ENCODE measurements at regions not wholly inside any gene's neighbourhood (a gene's known extent, or its start where the extent isn't known, plus 50 kb on each side); places are given as distances from the start of the nearest gene placed in this dataset.

DNA sequence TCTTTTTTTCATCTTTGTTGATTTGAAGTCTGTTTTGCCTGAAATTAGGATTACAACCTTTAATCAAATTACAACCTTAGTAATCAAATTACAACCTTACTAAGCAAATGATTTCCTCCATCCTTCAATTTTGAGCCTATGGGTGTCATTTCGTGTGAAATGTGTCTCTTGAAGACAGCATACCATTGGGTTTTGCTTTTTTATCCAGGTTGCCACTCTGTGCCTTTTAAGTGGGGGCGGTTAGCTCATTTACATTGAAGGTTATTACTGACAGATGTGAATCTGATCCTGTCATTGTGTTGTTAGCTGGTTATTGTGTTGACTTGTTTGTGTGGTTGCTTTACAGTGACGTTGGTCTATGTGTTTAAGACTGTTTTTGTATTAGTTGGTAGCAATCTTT is 74.8 kb upstream of the BCL9 start:
- TF ChIP-seq, protein P1, sequence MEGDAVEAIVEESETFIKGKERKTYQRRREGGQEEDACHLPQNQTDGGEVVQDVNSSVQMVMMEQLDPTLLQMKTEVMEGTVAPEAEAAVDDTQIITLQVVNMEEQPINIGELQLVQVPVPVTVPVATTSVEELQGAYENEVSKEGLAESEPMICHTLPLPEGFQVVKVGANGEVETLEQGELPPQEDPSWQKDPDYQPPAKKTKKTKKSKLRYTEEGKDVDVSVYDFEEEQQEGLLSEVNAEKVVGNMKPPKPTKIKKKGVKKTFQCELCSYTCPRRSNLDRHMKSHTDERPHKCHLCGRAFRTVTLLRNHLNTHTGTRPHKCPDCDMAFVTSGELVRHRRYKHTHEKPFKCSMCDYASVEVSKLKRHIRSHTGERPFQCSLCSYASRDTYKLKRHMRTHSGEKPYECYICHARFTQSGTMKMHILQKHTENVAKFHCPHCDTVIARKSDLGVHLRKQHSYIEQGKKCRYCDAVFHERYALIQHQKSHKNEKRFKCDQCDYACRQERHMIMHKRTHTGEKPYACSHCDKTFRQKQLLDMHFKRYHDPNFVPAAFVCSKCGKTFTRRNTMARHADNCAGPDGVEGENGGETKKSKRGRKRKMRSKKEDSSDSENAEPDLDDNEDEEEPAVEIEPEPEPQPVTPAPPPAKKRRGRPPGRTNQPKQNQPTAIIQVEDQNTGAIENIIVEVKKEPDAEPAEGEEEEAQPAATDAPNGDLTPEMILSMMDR (IDR thresholded peaks at IDR 0.05): no peak
- TF ChIP-seq EP300 (IDR thresholded peaks at IDR 0.05) (no peak), POLR2AphosphoS5 (IDR thresholded peaks at IDR 0.05) (no peak), POLR2A (IDR thresholded peaks at IDR 0.05) (no peak)

Measured in upper lobe of left lung (tissue), 4 donors.